K562 (cell line): ENCODE measurements at regions not wholly inside any gene's neighbourhood (a gene's known extent, or its start where the extent isn't known, plus 50 kb on each side); places are given as distances from the start of the nearest gene placed in this dataset.

ENCODE experiments used
- ASH1L ChIP-seq: fragments of 450-650 bp; IDR thresholded peaks from 2 replicates; pipeline ENCODE4 v1.6.1; 2018; ENCODE audit warnings: borderline replicate concordance, mild to moderate bottlenecking, low read depth; ENCODE audit not compliant: partially characterized antibody
- BCLAF1 ChIP-seq, 2 experiments: fragments of 450-650 bp in 1 of 2; IDR thresholded peaks; 2 replicates each; pipeline ENCODE4 v1.6.1; 2011 to 2017; ENCODE audit warnings: low read depth in 2 of 2, antibody characterized with exemption in 1 of 2, borderline replicate concordance in 1 of 2, low read length in 1 of 2, mild to moderate bottlenecking in 1 of 2, mixed read lengths in 1 of 2; ENCODE audit not compliant: control insufficient read depth in 1 of 2
- CTCF ChIP-seq, 3 experiments: IDR thresholded peaks in 2 of 3; conservative IDR thresholded peaks in 1 of 3; 2 replicates each; pipeline ENCODE4 v1.5.1; 2011 to 2012; ENCODE audit warnings: low read length in 3 of 3, mild to moderate bottlenecking in 3 of 3, control low read depth in 2 of 3, improper control_type of control experiment in 1 of 3, inconsistent platforms in 1 of 3, low read depth in 1 of 3, mixed read lengths in 1 of 3, moderate library complexity in 1 of 3; ENCODE audit not compliant: insufficient read depth in 2 of 3
- CXXC5 ChIP-seq: fragments of 250-450 bp; sonication (Bioruptor Pico); IDR thresholded peaks from 2 replicates; pipeline ENCODE4 v1.8.0; 2022; ENCODE audit warnings: inconsistent platforms, mild to moderate bottlenecking, moderate library complexity
- HMBOX1 ChIP-seq: sonication (generic); IDR thresholded peaks from 2 replicates; pipeline ENCODE4 v1.6.1; 2016
- PTTG1 ChIP-seq: fragments of 450-650 bp; IDR thresholded peaks from 2 replicates; pipeline ENCODE4 v1.6.1; 2016; ENCODE audit warnings: low read depth, mild to moderate bottlenecking, missing genetic modification characterization, missing compliant biosample characterization
- ZMIZ1 ChIP-seq, 2 experiments: fragments of 150-350 bp in 1 of 2; IDR thresholded peaks; 2 replicates each; pipeline ENCODE4 v1.6.1; 2012 to 2016; ENCODE audit warnings: low read depth in 2 of 2, low read length in 2 of 2, mild to moderate bottlenecking in 1 of 2, moderate library complexity in 1 of 2
- ZNF395 ChIP-seq: fragments of 200-800 bp; sonication (Bioruptor generic); IDR thresholded peaks from 2 replicates; pipeline ENCODE4 v1.6.1; 2017; ENCODE audit warnings: missing genetic modification characterization, missing compliant biosample characterization
- TF ChIP-seq, protein P1 (sequence below): fragments of 450-650 bp; IDR thresholded peaks from 2 replicates; pipeline ENCODE4 v1.6.1; 2016; ENCODE audit warnings: mild to moderate bottlenecking

DNA sequence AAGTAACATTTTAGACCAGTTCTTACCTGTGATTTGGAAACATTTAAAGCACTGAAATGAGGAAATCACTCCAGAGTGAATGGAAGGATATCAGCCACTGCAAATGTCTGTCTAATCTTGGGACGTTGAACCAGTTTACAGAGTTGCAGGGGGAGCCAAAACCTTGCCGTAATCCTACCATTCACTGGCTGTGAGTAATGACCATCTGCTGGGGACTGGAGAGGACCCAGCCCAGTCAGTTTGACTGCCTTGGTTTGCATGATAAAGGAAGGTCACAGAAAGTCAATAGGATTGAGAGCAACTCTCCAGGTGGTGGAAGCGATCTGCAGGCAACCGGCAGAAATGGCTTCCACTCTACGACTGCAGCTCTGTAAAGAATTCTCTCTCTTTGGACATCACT is 167.2 kb downstream of the AKR1D1 start (continued):
- TF ChIP-seq ZNF395 (CRISPR knock-in tag) (peak; percentile 93), ZMIZ1 (IDR thresholded peaks at IDR 0.05; ENCODE audit: low read depth in 2 of 2, low read length in 2 of 2) (peak in 1 of 2 experiments; percentile 93; a peak in 2 of 4 replicates), PTTG1 (no peak), ASH1L (no peak), CXXC5 (CRISPR knock-in tag) (peak; percentile 78), HMBOX1 (peak; percentile 98), BCLAF1 (IDR thresholded peaks at IDR 0.05; ENCODE audit: borderline replicate concordance in 1 of 2, control insufficient read depth in 1 of 2, low read depth in 2 of 2, low read length in 1 of 2) (peak in 1 of 2 experiments; percentile 82; a peak in 1 of 4 replicates), CTCF (IDR thresholded peaks at IDR 0.05 in 2 of 3, conservative IDR thresholded peaks at IDR 0.05 in 1 of 3; ENCODE audit: insufficient read depth in 2 of 3, low read depth in 1 of 3, low read length in 3 of 3) (peak; percentile 13 to 50 (median 33); a peak in 3 of 6 replicates)
- TF ChIP-seq, protein P1, sequence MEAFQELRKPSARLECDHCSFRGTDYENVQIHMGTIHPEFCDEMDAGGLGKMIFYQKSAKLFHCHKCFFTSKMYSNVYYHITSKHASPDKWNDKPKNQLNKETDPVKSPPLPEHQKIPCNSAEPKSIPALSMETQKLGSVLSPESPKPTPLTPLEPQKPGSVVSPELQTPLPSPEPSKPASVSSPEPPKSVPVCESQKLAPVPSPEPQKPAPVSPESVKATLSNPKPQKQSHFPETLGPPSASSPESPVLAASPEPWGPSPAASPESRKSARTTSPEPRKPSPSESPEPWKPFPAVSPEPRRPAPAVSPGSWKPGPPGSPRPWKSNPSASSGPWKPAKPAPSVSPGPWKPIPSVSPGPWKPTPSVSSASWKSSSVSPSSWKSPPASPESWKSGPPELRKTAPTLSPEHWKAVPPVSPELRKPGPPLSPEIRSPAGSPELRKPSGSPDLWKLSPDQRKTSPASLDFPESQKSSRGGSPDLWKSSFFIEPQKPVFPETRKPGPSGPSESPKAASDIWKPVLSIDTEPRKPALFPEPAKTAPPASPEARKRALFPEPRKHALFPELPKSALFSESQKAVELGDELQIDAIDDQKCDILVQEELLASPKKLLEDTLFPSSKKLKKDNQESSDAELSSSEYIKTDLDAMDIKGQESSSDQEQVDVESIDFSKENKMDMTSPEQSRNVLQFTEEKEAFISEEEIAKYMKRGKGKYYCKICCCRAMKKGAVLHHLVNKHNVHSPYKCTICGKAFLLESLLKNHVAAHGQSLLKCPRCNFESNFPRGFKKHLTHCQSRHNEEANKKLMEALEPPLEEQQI: peak; percentile 94
